ENCODE measurements at regions not wholly inside any gene's neighbourhood (a gene's known extent, or its start where the extent isn't known, plus 50 kb on each side); places are given as distances from the start of the nearest gene placed in this dataset.

DNA sequence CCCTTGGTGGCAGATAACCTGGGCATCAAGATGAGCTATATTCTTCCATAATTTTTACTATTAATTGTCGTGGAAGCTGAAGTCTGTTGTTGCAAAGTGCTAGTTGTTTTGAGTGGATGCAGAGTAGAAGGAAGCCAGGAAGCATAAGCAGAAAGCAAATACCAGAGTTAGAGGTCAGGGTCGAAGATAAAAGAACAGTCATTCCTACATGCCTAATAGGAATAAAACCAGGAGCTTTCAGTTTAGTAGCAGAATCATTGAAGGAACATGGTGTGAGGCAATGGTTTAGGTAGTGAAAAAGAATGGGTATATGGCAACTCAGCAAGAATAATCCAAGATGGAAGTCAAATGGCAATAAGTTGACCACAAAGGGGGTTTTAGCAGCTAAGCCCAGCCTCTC lies 121.6 kb upstream of the FST start:
- Histone ChIP-seq H3K4me3 (no peak overlapping the region), H3K36me3 (no peaks in the 10 kb centered on the region), H3K4me1 (no peaks in the 10 kb centered on the region), H3K27me3 (no peaks in the 10 kb centered on the region), H3K9me3 (no peaks in the 10 kb centered on the region), H3K27ac (no peak overlapping the region)
- intact Hi-C loops (cut with DNase I; ENCODE audit: low total_unique reads), result no loop called here
- in situ Hi-C loops (cut with MboI; ENCODE audit: low sequenced_read_pairs in 4 of 4), result no loop called here
- TF ChIP-seq, protein P1, sequence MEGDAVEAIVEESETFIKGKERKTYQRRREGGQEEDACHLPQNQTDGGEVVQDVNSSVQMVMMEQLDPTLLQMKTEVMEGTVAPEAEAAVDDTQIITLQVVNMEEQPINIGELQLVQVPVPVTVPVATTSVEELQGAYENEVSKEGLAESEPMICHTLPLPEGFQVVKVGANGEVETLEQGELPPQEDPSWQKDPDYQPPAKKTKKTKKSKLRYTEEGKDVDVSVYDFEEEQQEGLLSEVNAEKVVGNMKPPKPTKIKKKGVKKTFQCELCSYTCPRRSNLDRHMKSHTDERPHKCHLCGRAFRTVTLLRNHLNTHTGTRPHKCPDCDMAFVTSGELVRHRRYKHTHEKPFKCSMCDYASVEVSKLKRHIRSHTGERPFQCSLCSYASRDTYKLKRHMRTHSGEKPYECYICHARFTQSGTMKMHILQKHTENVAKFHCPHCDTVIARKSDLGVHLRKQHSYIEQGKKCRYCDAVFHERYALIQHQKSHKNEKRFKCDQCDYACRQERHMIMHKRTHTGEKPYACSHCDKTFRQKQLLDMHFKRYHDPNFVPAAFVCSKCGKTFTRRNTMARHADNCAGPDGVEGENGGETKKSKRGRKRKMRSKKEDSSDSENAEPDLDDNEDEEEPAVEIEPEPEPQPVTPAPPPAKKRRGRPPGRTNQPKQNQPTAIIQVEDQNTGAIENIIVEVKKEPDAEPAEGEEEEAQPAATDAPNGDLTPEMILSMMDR (IDR thresholded peaks at IDR 0.05 in 4 of 5, conservative IDR thresholded peaks at IDR 0.05 in 1 of 5), result no peak
- TF ChIP-seq POLR2A (IDR thresholded peaks at IDR 0.05), result no peak
- ATAC-seq, result no peak
- DNase-seq, result no peak

DNA sequence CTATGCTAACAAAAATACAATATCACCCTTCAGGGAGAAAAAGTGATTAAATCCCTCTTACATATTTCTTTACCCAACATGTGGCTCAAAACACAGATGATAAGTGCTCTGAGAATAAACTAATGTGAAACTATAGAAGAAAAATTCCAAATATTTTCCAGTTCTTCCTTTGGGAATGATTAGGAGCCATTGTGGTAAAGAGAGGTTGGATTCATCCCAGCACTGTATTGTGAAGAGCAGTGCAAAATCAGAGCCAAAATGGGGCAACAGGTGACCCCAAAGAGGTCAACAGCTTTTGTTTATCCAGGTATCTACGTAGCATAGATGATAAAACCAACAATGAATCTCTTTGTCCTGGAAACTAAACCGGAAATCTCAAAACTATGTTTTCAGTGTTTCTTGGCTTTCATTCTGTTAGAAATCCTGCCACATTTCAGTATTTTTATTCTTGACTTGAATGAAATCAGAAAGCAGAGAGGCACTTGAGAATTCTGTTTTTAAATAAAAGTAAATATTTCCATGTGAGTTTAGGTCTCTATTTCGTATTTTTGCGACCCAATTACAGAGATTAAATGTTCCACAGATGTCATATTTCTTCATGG lies 120.4 kb upstream of the FST start:
- intact Hi-C loops (cut with DNase I; ENCODE audit: low total_unique reads), result no loop called here
- Histone ChIP-seq H3K36me3 (no peaks in the 10 kb centered on the region), H3K4me3 (no peak overlapping the region), H3K4me1 (no peaks in the 10 kb centered on the region), H3K27me3 (no peaks in the 10 kb centered on the region), H3K27ac (peak overlapping the region in 1 of 4 donors; percentile 27), H3K9me3 (no peaks in the 10 kb centered on the region)
- no peak for DNase-seq
- TF ChIP-seq, protein P1 (IDR thresholded peaks at IDR 0.05 in 4 of 5, conservative IDR thresholded peaks at IDR 0.05 in 1 of 5), result no peak
- TF ChIP-seq POLR2A (IDR thresholded peaks at IDR 0.05), result no peak
- no peak for ATAC-seq
- in situ Hi-C loops (cut with MboI; ENCODE audit: low sequenced_read_pairs in 4 of 4), result no loop called here

DNA sequence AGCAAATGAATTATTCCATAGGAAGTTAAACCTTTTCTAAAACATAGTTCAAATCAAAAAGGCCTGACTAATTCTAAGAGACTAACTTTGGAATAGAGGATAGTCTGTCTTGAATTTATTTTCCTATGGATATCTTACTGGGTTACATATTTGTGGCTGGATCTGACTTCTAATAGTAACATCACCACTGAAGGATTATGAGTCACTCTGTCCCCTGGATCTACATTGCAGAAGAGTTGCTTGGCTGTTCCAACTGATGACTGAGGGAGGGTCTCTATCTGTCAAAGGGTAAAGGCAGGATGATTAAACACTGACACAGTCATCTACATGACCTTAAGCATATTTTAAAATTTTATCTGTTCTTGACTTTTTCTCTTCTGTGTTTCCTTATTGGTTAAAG lies 119.6 kb upstream of the FST start:
- Histone ChIP-seq H3K9me3 (no peaks in the 10 kb centered on the region), H3K36me3 (no peaks in the 10 kb centered on the region), H3K4me1 (no peaks in the 10 kb centered on the region), H3K4me3 (no peak overlapping the region), H3K27me3 (no peaks in the 10 kb centered on the region), H3K27ac (no peak overlapping the region)
- TF ChIP-seq POLR2A (IDR thresholded peaks at IDR 0.05), result no peak
- TF ChIP-seq, protein P1 (IDR thresholded peaks at IDR 0.05 in 4 of 5, conservative IDR thresholded peaks at IDR 0.05 in 1 of 5), result no peak
- in situ Hi-C loops (cut with MboI; ENCODE audit: low sequenced_read_pairs in 4 of 4), result no loop called here
- ATAC-seq (no peak), DNase-seq (no peak)
- intact Hi-C loops (cut with DNase I; ENCODE audit: low total_unique reads), result no loop called here

DNA sequence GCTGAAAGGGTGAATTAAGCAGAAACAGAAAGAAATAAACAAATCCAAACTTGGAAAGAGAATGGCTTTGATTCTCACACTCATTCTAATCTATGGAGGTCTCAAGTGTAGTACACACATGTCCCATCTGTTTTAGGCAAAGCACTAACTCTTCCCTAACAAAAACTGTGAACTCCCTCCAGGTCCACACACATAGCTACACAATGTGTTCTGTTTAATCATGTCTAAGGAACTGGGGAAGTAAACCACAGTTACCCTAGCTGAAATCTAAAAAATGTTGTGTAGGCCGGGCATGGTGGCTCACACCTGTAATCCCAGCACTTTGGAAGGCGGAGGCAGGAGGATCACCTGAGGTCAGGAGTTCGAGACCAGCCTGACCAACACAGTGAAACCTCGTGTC lies 118.7 kb upstream of the FST start:
- intact Hi-C loops (cut with DNase I; ENCODE audit: low total_unique reads), result no loop called here
- H3K27ac ChIP-seq, result no peak overlapping the region
- H3K9me3 ChIP-seq, result no peaks in the 10 kb centered on the region
- in situ Hi-C loops (cut with MboI; ENCODE audit: low sequenced_read_pairs in 4 of 4), result no loop called here
- DNase-seq, result no peak
- no peaks in the 10 kb centered on the region for H3K27me3 ChIP-seq
- TF ChIP-seq, protein P1 (IDR thresholded peaks at IDR 0.05 in 4 of 5, conservative IDR thresholded peaks at IDR 0.05 in 1 of 5), result no peak
- no peak for TF ChIP-seq POLR2A (IDR thresholded peaks at IDR 0.05)
- ATAC-seq, result no peak
- no peaks in the 10 kb centered on the region for H3K36me3 ChIP-seq
- no peak overlapping the region for H3K4me3 ChIP-seq
- H3K4me1 ChIP-seq, result no peaks in the 10 kb centered on the region

DNA sequence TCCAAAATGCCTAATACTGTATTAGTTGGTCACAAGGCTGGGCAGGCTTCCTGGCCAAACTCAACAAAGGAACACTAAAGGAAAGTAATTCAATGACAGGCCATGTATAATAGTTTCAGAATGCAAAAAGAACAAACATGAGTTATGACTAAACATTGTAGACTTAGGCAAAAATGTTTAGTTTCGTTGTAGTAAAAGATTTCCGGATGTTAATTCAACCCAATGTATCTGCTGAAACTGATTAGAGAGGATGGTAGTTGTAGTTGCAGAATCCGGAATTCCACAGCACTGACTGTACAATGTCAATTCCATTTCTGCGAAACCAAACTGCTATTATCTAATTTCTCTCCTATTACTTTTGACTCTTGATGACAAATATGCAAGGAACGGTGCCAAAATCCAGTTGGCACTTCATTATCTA lies 117.9 kb upstream of the FST start:
- H3K9me3 ChIP-seq, result no peaks in the 10 kb centered on the region
- no peaks in the 10 kb centered on the region for H3K36me3 ChIP-seq
- DNase-seq (no peak), ATAC-seq (no peak)
- H3K4me1 ChIP-seq, result no peaks in the 10 kb centered on the region
- intact Hi-C loops (cut with DNase I; ENCODE audit: low total_unique reads), result no loop called here
- H3K4me3 ChIP-seq, result no peak overlapping the region
- H3K27me3 ChIP-seq, result no peaks in the 10 kb centered on the region
- in situ Hi-C loops (cut with MboI; ENCODE audit: low sequenced_read_pairs in 4 of 4), result no loop called here
- no peak overlapping the region for H3K27ac ChIP-seq
- TF ChIP-seq, protein P1 (IDR thresholded peaks at IDR 0.05 in 4 of 5, conservative IDR thresholded peaks at IDR 0.05 in 1 of 5), result no peak
- TF ChIP-seq POLR2A (IDR thresholded peaks at IDR 0.05), result no peak

Data from gastrocnemius medialis (tissue), 4 donors.